MV-4-11 (cell line): ENCODE measurements at regions not wholly inside any gene's neighbourhood (a gene's known extent, or its start where the extent isn't known, plus 50 kb on each side); places are given as distances from the start of the nearest gene placed in this dataset.

ENCODE experiments used
- DNase-seq: peaks from one replicate; lab custom pipeline; 2025; lab: John Stamatoyannopoulos, UW

DNA sequence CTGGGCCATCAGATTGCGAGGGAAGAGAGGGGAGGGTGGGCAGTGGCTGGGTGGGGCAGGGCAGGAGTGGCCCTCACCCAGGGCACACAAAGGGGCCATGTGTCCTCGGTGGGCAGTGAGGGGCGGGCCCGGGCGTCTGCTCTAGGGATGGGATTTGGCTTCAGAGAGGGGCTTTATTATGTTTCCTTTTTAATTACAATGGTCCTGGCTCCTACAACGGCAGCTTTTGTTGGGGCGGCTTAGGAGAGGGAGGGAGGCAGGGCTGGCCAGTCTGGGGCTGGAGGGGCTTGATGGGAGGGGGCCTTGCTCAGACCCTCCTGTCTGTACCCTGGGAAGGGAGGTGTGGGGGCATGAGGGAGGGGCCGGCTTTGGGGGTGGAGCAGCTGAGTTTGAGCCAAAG is 102.8 kb upstream of the WNT4 start:
- no peak for DNase-seq

GRCh38 chr1:22246755-22247480 is 104.0 kb upstream of the WNT4 start:
- no peak for DNase-seq

DNA sequence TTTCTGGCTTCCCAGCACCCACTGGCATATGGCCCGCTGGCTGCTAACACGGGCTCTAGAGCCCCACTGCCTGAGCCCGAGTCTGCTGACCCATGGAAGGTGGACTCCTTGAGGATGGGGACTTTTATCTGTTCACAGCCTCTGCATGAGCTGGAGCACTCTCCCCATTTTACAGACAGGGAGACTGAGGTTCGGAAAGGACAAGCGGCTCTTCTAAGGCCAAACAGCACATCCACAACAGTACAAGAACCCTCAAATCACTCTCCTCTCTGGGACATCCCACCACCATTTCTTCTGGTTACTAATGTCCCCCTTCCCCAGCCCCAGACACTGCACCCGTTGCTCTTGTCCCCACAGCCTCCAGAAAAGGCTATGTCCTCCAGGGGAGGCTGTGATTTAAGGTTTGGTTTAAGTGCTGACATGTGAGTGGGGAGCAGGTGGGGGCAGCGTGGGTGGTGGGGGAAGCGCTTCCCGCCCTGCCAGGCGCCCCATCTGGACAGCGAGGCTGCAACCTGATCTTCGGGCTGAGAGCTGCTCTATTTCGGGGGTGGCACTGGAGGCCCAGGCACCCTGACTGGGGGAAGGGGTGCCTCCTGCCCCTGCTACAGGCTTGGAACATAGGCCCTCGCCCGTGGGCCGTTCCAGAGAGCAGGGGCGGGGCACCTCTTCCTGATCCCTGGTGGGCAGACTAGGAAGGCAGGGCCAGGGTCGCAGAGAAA is 104.8 kb upstream of the WNT4 start:
- DNase-seq: no peak

DNA sequence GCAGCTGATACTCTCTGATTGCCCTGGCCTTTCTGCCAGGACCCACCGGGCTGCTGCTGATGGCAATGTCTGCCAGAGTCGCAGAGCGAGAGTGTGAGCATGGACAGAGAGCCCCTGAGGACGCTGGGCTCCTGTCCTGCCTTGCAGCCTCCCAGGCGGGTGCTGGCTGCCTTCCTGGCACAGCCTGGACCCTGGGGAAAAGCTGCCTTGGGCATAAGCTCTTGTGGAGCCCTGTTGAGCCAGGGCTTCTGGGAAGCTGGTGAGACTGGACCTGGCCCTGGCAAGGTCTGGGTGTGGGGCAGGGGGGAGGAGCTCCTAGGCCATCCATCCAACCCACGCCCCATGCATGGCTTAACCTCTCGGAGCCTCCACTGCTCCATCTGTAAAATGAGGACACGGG is 105.8 kb upstream of the WNT4 start:
- no peak for DNase-seq

GRCh38 chr1:22249928-22250680 is 107.2 kb upstream of the WNT4 start:
- DNase-seq: no peak

- DNase-seq: no peak
Observed at GRCh38 chr1:22250724-22251123, 107.8 kb upstream of the WNT4 start.

DNA sequence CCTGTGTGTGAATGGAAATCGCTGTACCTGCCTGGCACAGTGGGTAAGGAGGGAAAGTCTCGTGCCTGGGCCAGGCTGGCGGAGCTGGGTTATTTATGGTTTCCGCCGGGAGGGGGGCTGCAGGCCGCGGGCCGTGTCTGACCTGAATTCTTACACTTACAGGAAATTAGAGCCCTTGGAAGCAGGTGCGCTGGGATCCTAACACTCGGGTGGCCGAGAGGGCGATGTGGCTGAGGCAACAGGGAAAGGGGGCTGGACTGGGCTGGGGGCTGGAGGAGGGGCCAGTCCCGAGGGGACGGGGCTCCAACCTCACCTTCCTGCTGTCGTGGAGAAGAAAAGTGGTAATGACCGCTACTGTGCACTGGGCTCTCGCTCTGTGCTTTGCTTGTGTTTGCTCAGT is 109.4 kb upstream of the WNT4 start:
- no peak for DNase-seq

- no peak for DNase-seq
Observed at GRCh38 chr1:22253012-22253790, 110.3 kb upstream of the WNT4 start.

DNA sequence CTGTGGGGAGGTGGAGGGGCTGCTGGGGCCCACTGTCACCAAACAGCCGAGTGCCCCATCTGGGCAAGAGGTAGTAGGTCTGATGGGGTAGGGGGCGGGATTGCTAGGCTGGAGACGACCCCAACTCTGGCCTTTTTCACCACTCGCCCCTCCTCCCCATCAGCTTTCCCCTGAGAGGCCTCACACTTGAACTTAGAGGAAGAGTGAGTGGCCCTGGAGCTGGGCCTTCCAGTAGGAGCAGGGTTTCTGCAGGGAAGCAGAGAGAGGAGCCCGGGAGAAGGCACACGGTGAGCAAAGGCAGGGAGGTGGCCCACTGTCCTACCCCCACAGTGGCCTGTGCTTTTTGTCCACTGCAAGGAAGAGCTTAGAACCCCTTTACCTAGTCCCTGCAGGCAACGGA is 111.9 kb upstream of the WNT4 start:
- no peak for DNase-seq

- DNase-seq: no peak
Observed at GRCh38 chr1:22255341-22256212, 112.7 kb upstream of the WNT4 start.

GRCh38 chr1:22256213-22256512 is 113.3 kb upstream of the WNT4 start:
- DNase-seq: no peak

DNA sequence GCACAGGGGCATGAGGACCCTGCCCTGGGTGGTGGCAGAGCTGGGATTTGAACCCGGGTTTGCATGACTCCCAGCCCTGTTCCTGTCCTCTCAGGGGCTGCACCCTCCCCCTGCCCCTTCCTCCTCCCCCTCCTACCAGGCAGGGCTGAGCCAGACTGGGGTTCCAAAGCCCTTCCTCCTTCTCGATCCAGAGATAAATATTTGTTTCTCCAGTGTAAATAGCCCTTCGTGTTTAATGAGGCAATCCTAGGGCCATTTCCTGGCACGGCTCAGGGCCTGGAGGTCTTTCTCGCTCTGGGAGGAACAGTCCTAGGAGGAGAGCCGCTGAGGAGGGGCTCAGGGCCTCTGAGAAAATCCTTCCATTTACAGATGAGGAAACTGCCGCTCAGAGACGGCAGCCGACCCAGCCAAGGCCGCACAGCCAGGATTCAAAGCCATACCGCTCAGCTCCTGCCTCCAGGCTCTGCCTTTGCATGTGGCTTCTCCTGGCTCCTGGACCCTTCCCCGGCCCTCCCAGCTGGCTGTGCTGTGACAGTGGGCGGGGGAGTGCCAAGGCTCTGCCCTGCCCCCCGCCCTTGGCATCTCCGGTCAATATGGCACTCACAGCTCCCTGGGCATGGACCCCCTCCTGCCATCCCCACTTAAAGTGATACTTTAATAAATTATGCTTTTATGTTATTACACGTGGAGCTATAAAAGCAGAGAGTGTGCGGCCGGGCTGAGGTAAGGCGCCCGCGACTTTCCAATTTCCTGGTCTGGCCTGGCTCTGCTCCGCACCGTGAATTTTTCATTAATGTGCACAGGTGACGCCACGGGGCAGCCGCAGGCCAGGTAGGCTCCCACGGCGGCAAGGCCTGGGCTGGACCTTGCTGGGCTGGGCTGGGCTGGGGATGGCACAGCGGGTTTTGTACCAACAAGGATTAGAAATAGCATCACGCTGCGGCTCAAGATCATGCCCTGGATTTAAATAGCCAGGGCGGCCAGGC is 114.7 kb upstream of the WNT4 start:
- DNase-seq: no peak

DNA sequence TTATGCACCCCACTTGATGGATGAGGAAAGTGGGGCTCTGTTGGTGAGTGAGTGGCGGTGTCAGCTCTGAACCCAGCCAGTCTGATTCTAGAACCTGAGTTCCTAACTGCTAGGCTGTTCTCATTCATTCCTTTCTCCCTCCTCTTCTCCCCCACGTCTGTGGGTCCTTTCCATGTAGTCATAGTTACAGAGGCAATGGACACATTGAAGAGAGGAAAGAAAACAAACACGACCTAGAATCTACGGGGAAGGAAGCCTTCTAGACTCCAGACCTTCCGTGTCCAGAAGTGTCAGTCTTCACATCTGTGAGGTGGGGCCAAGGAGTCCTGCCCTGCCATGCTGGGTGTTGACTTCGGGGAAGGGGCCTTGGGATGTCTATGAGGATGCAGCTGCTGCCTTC is 115.8 kb upstream of the WNT4 start:
- DNase-seq: no peak

- DNase-seq: no peak
Observed at GRCh38 chr1:22259551-22260282, 116.8 kb upstream of the WNT4 start.

DNA sequence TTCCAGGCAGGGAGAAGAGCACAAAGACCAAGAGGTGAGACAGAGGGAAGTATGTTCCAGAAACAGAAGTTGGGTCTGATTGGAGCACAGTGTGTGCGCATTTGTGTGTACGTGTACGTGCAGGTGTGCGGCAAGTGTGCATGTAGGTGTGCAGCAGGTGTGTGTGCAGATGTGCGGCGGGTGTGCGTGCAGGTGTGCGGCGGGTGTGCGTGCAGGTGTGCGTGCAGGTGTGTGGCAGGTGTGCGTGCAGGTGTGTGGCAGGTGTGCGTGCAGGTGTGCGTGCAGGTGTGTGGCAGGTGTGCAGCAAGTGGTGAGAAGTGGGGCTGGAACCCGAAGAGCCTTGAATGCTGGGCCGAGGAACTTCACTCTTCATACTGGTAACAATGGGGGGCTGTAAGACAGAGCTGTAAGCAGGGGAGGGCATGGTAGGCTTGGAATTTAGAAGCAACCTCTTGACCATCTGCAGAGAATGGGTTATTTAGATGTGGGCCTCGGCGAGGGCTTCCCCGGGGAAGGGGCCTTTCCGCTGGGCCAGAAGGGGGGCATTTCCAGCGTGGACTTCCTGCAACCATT is 118.0 kb upstream of the WNT4 start:
- no peak for DNase-seq

- no peak for DNase-seq
Observed at GRCh38 chr1:22261580-22261979, 118.7 kb upstream of the WNT4 start.

DNA sequence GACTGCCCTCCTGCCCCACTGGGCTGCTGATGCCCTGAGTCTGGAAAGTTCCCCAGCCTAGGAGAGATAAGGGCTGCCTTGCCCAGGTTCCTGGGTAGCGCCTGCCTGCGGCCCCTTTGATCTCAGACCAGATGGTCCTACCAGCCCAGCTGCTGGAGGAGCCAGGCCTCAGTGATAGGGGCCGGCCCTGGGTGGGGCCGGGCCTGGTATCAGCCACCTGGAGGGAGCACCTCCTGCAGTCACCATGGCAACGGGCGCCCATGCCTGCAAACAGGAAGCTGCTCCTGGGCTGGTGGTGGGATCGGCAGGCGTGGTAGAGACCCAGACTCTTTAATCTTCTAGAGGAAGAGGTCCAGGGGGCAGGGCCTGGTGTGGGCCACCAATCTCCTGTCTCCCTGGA is 119.7 kb upstream of the WNT4 start:
- DNase-seq: no peak

GRCh38 chr1:22263359-22263758 is 120.5 kb upstream of the WNT4 start:
- DNase-seq: no peak
